Epithelial cell of proximal tubule (primary cell): ENCODE measurements at regions not wholly inside any gene's neighbourhood (a gene's known extent, or its start where the extent isn't known, plus 50 kb on each side); places are given as distances from the start of the nearest gene placed in this dataset.

Source experiments
- DNase-seq: peaks from one replicate; pipeline ENCODE4 v3.0.0-alpha.2; 2011; ENCODE audit warnings: low read depth
- H3K4me3 ChIP-seq: 2 replicates; pipeline ENCODE4 v1.5.1; 2011; ENCODE audit warnings: low read depth, mild to moderate bottlenecking, low read length
- CTCF ChIP-seq: conservative IDR thresholded peaks from 2 replicates; pipeline ENCODE4 v1.5.1; 2012; ENCODE audit warnings: low read depth, mild to moderate bottlenecking, low read length

DNA sequence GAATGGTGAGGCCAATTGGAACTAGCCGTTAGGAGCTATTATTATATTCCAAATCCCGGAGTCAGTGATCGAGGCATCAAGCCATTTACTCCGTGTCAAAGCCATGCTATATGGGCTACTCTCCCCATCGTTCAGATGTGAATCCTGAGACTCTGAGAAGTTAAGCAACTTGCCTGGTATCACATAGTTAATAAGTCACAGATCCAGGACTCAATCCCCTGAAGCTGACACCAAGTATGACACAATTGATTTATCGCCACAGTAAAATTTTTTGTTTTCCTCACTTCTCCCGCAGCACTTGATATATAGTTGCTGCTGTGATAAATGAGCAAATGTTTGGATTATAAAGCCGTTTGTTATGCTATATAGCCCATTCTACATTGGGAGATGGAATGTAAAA is 50.8 kb upstream of the TSHZ2 start:
- no peak overlapping the region for H3K4me3 ChIP-seq
- DNase-seq, result no peak
- TF ChIP-seq CTCF, result no peak

DNA sequence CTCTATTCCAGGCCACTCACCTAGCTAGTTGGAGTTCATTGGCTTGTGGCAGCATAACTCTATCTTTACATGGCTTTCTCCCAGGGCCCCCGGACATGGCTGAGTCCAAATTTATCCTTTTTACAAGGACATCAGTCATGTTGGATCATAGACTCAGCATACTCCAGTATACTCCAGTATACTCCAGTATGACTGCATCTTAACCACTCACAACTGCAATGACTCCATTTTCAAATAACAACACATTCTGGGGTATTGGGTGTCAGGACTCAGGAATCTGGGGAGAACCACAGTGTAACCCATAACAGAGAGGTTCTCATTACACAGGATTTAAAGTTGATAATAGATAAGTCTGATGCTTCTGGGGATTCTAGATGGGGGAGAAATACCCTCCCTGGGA is 53.8 kb upstream of the TSHZ2 start:
- no peak for DNase-seq

DNA sequence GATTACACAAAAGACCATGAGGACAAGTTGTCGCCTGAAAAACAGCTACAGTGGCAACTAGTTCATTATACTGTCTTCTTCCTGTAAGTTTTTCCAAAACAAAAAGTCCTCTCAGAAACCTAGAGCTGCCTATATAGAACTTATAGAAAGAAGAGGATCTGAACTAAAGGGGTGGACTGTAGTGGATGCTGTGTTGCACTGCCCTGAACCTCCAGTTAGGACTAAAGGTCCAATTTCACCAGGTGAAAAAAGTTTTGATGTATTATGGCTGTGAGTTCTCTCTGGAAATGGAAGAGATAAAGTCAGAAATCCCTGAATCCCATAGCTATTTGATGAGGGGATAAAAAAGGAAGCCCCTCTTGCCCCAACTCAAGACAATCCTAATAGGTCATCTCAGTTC is 56.6 kb upstream of the TSHZ2 start:
- TF ChIP-seq CTCF, result no peak
- H3K4me3 ChIP-seq, result no peak overlapping the region
- DNase-seq, result no peak

More for the DNA sequence above, 53.8 kb upstream of the TSHZ2 start:
- no peak overlapping the region for H3K4me3 ChIP-seq
- no peak for TF ChIP-seq CTCF

GRCh38 chr20:52914870-52915269 is 57.3 kb upstream of the TSHZ2 start:
- no peak for TF ChIP-seq CTCF

DNA sequence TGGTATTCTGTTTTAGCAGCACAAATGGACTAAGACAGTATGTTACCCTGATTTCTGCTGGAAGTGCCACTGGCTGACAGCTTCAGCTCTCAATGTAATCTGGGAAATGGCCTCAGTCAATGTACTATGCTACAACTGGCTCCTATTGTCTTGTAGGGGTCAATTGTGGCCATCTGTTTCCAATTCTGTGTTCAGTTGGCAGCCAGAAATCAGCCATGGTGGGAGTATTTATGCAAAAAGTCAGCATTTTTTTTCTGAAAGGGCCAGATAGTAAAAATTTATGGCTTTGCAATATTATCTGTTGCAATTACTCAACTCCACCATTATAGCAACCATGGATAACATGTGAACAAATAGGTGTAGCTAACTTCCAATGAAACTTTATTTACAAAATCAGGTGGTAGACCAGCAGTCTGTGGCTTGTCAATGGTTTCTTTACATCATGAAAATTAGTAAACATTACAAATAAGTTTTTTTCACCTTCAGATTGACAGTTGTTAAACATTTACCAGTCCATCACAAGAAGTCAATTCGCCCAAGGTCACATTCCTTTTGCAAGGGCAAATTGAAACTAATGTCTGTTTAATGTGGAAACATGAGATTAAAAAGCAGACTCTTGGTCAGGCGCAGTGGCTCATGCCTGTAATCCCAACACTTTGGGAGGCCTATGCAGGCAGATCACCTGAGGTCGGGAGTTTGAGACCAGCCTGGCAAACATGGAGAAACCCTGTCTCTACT is 58.3 kb upstream of the TSHZ2 start:
- DNase-seq, result no peak
- H3K4me3 ChIP-seq, result no peak overlapping the region
- no peak for TF ChIP-seq CTCF

More at GRCh38 chr20:52914870-52915269, 57.3 kb upstream of the TSHZ2 start:
- no peak overlapping the region for H3K4me3 ChIP-seq
- no peak for DNase-seq

- DNase-seq, result no peak
- H3K4me3 ChIP-seq, result no peak overlapping the region
- no peak for TF ChIP-seq CTCF
Measured at GRCh38 chr20:52905241-52905994, 66.7 kb upstream of the TSHZ2 start.
